Kidney (tissue), 13 donors: ENCODE measurements at regions not wholly inside any gene's neighbourhood (a gene's known extent, or its start where the extent isn't known, plus 50 kb on each side); places are given as distances from the start of the nearest gene placed in this dataset.
A peak's percentile ranks its signal among the peaks of the same experiment; 100 is the strongest.

ENCODE experiments used
- DNase-seq, 5 donors: peaks; one replicate each; pipeline ENCODE4 v3.0.0-alpha.2; 2013 to 2020
- FAIRE-seq: peaks from 2 replicates; lab custom pipeline; 2012; peaks lifted over from hg19 to GRCh38; lab: Jason Lieb, UNC
- H3K27ac ChIP-seq, 2 donors: one replicate each; pipeline ENCODE4 v1.7.0; 2013; ENCODE audit warnings: low read depth in 2 of 2, low read length in 2 of 2, inconsistent platforms in 1 of 2
- H3K27me3 ChIP-seq: one replicate; pipeline ENCODE4 v1.7.1; 2013; ENCODE audit warnings: low read length, inconsistent platforms; ENCODE audit not compliant: control insufficient read depth, insufficient read depth
- H3K36me3 ChIP-seq, 3 donors: one replicate each; pipeline versions ENCODE4 v1.7.0 to v1.7.1; 2013; ENCODE audit warnings: low read length in 3 of 3, control low read depth in 1 of 3, inconsistent platforms in 1 of 3; ENCODE audit not compliant: insufficient read depth in 3 of 3, control insufficient read depth in 2 of 3
- H3K4me1 ChIP-seq, 3 donors: one replicate each; pipeline versions ENCODE4 v1.7.0 to v1.7.1; 2013; ENCODE audit warnings: low read length in 3 of 3, inconsistent platforms in 1 of 3, low read depth in 1 of 3; ENCODE audit not compliant: control insufficient read depth in 2 of 3, insufficient read depth in 2 of 3
- H3K4me3 ChIP-seq, 3 donors: one replicate each; pipeline versions ENCODE4 v1.7.0 to v1.8.1; 2013; ENCODE audit warnings: low read length in 3 of 3, control low read depth in 1 of 3, inconsistent platforms in 1 of 3
- H3K9ac ChIP-seq, 3 donors: one replicate each; pipeline versions ENCODE4 v1.7.0 to v1.7.1; 2013; ENCODE audit warnings: low read length in 3 of 3, control low read depth in 1 of 3, inconsistent platforms in 1 of 3
- H3K9me3 ChIP-seq, 3 donors: one replicate each; pipeline versions ENCODE4 v1.7.0 to v1.7.1; 2013; ENCODE audit warnings: low read length in 3 of 3, control low read depth in 1 of 3, inconsistent platforms in 1 of 3; ENCODE audit not compliant: control insufficient read depth in 2 of 3, insufficient read depth in 1 of 3
- intact Hi-C: fragments of 100-400 bp; cut with DNase I; formaldehyde crosslinking; loops from one replicate; pipeline ENCODE4 v1.11.1; 2022
- TF ChIP-seq, protein P1 (sequence below): IDR thresholded peaks from 3 replicates; pipeline ENCODE4 v1.5.1; 2012; ENCODE audit warnings: mild to moderate bottlenecking, moderate library complexity, borderline replicate concordance; ENCODE audit not compliant: insufficient read depth; ENCODE audit errors: extremely low read depth
- donor health status: control.
- donor health status: control.
- donor health status: control.
- donor health status: control.
- donor health status: control.
- donor health status: DM: yes; HTN: yes; CAD: no.
- donor health status: Normal renal cell carcinoma (clear cell type).

DNA sequence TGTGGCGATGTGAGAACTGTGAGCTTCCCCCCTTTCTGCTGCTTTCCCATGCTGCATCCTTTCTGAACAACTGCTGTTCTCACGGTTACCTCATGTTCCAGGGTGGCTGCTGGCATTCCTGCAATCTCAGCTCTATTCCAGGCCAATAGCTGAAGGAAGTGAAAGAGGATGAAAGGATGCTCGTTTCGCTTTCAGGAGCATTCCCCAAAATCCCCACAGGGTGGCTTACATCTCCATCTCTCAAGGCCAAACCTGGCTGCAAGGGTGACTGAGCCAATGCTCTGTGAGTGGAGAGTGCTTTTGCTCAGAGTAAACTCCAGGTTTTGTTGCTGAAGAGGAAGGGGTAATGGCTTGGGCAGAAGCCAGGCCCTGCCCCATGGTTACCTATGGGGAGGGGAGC is 848.2 kb downstream of the BRD1 start:
- Histone ChIP-seq H3K36me3 (no peaks in the 10 kb centered on the region), H3K4me1 (no peaks in the 10 kb centered on the region), H3K9me3 (no peaks in the 10 kb centered on the region), H3K9ac (no peak overlapping the region), H3K27me3 (no peaks in the 10 kb centered on the region), H3K4me3 (no peak overlapping the region), H3K27ac (no peak overlapping the region)
- DNase-seq: no peak
- intact Hi-C loops: no loop called here
- TF ChIP-seq, protein P1, sequence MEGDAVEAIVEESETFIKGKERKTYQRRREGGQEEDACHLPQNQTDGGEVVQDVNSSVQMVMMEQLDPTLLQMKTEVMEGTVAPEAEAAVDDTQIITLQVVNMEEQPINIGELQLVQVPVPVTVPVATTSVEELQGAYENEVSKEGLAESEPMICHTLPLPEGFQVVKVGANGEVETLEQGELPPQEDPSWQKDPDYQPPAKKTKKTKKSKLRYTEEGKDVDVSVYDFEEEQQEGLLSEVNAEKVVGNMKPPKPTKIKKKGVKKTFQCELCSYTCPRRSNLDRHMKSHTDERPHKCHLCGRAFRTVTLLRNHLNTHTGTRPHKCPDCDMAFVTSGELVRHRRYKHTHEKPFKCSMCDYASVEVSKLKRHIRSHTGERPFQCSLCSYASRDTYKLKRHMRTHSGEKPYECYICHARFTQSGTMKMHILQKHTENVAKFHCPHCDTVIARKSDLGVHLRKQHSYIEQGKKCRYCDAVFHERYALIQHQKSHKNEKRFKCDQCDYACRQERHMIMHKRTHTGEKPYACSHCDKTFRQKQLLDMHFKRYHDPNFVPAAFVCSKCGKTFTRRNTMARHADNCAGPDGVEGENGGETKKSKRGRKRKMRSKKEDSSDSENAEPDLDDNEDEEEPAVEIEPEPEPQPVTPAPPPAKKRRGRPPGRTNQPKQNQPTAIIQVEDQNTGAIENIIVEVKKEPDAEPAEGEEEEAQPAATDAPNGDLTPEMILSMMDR: no peak
- FAIRE-seq: no peak

DNA sequence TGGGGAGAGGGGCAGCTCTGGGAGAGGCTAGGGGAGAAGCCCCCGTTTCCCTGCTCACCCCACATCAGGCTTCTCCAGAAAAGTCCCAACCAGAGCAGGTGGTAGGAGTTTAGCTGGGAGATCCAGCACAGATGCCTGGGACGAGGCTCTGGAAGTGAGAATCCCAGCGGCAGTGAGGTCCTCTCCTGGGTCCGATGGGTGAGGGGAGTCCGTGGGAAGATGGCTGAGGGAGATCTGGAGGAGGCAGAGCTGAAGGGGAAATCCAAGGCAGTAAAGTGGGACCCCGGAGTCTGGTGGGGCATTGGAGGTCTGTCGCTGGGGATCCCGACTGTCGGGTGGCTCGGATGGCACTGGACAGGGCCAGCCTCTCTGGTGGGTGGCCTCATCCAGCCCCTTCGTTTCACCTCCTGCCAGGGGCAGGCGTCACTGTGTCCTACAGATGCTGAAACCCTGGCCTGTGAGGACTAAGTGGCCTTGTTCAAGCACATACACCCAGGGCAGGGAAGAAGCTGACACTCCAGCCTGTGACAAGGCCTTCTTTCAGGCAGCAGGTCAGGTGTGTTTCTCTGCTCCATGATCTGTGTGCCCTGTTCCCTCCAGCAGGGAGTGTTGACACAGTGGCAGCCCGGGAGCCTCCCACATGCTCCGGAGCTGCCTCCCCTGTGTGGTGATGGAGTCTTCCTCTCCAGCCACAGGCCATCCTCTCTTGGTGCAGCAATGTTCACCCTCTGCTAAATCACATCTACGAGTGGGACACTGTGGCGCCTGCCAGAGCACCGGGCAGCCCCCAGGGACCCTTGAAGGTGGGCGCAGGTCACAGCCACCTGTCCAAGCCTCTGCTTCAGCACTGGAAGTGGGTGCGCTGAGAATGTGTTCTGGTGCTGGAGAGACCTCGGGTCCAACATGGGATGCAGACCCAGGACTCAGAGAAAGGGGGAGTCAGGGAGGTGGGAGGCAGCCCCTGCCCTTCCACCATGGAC is 850.8 kb downstream of the BRD1 start:
- DNase-seq (peak in 3 of 5 donors; percentile 53 to 66 (median 65)), FAIRE-seq (no peak)
- Histone ChIP-seq H3K36me3 (no peaks in the 10 kb centered on the region), H3K9me3 (no peaks in the 10 kb centered on the region), H3K27me3 (no peaks in the 10 kb centered on the region), H3K4me1 (no peaks in the 10 kb centered on the region), H3K4me3 (no peak overlapping the region), H3K9ac (no peak overlapping the region), H3K27ac (no peak overlapping the region)
- intact Hi-C loops: no loop called here
- TF ChIP-seq, protein P1: no peak

DNA sequence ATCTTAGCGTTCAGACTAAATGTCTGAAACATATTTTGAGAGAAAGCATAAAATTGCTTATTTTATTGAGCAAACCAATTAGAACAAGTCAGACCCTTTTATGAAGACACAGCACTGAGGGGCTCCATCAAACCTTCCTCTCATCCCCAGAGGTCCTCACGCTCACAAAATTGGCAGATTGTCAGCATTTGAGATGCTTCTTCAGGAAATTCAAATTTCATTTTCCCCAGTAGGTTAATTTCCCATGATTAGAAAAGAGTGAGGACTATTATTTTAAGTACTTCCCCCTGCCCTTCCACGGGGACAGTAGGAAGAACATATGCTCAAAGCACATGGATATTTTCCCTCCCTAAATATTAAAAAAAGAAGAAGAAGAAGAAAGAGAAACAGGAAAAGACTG is 851.8 kb downstream of the BRD1 start:
- H3K27ac ChIP-seq: no peak overlapping the region
- no peaks in the 10 kb centered on the region for H3K4me1 ChIP-seq
- TF ChIP-seq, protein P1: no peak
- no peaks in the 10 kb centered on the region for H3K36me3 ChIP-seq
- no peaks in the 10 kb centered on the region for H3K27me3 ChIP-seq
- FAIRE-seq: no peak
- H3K9me3 ChIP-seq: no peaks in the 10 kb centered on the region
- no peak overlapping the region for H3K9ac ChIP-seq
- H3K4me3 ChIP-seq: no peak overlapping the region
- intact Hi-C loops: no loop called here
- no peak for DNase-seq
